Retina (tissue), 1 donor: ENCODE measurements at regions not wholly inside any gene's neighbourhood (a gene's known extent, or its start where the extent isn't known, plus 50 kb on each side); places are given as distances from the start of the nearest gene placed in this dataset.

Experiments used
- DNase-seq: peaks from one replicate; pipeline ENCODE4 v3.0.0-alpha.2; 2016

- DNase-seq = no peak
Measured at GRCh38 chr13:111897178-111897845, 169.6 kb upstream of the SOX1 start.

DNA sequence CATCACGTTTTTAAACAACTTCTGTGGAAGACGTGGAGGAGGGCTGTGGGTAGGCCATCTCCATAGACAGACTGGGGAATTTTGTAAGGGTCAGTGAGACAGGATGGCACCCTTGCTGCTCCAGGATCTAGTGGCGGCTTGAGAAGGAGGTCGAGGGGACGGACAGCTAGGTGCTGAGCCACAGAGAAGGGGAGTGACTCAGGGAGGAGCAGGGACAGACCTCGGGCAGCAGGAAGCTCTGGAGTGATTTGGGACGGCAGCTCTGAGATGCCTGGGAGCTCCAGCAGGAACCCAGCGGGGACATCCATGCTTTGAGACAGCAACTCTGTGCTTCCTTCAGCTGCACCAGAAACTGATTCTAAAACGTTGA is 169.1 kb upstream of the SOX1 start:
- no peak for DNase-seq

- DNase-seq = no peak
Measured at GRCh38 chr13:111898956-111899713, 167.8 kb upstream of the SOX1 start.

DNA sequence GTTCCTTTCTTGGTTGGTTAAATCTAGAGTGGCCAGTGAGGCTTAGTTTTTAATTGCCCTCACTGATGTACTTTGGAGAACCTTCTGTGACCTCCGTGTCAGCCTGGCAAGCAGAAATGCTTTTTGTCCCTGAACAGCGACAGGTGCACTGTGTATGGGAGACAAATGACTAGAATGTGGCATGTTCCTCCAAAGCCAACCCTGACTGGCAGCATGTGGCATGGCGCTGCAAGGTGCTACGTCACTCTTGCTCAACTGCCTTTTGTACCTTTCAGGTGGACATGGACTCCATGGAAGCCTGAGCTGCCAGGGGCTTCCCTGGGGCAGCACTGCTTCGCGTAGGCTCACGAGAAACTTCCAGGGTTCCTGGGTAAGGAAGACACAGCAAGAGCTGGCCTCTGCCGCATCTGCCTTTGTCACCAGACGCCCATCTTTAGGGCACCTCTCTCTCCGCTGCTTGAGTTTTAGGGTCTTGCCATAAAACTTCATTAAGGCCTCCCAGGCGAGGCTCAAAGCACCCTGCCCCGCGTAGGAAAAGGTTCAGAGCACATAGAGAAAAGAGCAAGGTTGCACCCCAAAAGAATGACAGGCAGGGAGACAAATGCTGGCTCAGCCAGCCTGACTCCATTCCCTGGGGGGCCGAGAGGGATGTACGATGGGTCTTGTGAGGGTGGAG is 167.1 kb upstream of the SOX1 start:
- DNase-seq = no peak

DNA sequence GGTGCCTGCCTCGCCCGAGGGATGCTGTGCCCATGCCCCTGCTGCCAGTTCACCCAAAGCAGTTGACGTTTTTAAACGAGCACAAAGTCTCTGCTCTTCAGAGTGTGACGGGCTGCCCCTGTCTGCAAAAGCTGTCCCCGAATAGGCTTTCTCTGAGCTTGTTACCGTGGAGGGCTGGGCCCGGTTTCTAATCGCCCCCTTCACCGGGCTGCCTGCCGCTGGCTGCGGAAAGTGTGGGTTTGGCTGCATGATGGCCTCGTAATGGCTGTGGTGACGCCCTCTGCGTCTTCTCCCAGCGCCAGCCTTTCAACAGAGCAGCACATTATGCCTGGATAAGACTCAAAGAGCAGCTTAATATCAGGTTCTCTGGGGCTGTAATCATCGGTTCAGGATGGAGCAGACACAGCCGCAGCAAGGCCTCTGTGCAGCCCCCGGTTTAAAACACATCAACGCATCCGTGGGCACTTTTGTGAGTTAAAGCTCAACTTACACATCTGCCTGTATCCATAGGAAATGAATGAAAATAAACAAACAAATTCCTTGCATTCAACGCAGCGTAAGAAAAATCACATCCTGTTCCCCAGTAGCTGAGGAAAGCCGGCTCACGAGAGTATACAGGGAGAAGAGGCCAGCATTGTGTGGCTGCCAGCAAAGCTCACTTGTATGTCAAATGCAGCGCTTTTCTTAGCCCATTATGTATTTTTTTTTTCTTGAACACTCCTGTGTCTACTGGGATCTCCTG is 166.4 kb upstream of the SOX1 start:
- DNase-seq = peak; percentile 52

DNA sequence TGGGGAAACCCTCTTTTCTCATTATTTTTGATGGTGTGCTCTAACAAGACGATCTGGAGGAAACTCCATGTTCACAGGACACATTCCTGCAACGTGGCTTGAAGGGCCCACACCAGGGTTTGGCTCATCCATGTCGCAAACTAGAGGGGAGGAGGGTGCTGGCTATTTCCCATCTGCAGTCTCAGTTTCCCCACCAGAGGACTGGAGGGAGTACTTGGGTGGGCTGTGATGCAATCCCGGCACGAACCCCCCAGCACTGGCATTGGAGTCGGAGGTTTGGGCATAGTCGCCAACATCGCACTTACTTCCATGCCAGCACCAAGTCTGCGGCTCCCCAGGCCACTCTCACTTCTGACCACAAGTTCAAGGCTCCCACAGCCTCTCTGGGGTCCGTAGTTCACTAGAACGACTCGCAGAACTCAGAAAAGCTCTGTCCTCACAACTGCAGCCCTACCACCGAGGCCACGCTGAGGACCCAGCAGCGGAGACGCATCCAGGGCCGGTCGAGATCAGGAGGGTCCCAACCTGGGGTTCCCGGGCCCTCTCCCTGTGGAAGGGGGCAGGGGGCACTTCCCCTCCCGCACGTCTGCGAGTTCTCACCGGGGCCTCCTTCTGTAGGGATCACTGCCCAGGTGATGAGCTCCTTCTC is 165.6 kb upstream of the SOX1 start:
- no peak for DNase-seq

DNA sequence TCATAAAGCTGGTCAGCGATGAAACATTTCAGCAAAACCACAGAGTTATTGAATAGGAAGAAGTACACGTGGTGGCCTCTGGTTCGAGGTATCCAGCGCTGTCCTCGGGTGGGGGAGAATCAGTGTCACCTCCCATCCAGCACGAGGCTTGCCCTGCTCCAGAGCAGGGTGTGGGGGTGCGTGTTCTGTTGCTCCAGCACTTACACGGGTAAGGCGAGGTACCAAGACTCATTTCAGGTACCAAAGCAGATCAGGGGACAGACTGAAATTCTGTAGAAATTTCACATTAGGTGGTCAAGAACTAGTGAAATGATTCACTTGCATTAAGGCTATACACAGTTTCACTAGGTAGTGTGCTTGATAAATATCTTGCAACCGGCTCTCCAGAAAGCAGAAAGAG is 164.2 kb upstream of the SOX1 start:
- no peak for DNase-seq

- no peak for DNase-seq
Measured at GRCh38 chr13:111903143-111903542, 163.8 kb upstream of the SOX1 start.

GRCh38 chr13:111904166-111904565 is 162.8 kb upstream of the SOX1 start:
- no peak for DNase-seq

DNA sequence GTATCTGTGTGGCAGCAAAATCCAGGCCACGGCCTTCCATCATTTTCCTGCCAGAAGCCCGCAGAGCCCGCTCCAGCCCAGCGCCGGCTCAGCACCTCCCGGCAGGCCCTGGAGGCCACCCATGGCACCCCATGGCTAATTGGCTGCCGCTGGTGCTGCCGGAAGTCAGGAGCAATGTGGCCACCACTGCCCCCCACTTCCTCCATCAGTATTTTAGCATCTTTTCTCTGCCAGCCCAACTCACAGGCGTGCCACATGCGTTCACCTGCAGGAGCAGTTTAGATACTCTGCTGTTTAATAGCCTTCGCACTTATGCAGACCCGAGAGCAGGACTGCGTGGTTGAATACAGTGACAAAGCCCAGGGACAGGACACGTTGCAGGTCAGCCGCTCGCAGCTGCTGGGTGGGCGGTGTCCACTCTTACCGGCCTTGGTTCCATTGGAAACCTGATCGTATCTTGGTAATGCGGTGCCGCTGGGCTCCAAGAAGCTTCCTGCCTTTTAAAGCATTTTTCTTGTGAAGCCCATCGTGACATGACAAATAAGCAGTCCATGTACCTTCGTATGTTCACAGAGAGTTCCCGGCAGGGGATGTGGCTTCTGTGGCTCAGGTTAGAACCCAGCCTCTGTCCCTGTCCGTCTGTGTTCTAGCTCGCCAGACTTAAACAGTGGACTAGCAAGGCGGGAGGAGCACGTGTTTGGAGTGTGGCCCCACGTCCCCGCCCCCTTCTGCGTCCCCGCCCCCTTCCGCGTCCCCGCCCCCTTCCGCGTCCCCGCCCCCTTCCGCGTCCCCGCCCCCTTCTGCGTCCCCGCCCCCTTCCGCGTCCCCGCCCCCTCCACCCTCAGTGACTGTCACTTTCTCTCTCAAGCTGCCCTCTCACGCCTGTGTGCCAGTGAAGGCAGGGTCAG is 162.0 kb upstream of the SOX1 start:
- no peak for DNase-seq

GRCh38 chr13:111905609-111905945 is 161.4 kb upstream of the SOX1 start:
- no peak for DNase-seq

DNA sequence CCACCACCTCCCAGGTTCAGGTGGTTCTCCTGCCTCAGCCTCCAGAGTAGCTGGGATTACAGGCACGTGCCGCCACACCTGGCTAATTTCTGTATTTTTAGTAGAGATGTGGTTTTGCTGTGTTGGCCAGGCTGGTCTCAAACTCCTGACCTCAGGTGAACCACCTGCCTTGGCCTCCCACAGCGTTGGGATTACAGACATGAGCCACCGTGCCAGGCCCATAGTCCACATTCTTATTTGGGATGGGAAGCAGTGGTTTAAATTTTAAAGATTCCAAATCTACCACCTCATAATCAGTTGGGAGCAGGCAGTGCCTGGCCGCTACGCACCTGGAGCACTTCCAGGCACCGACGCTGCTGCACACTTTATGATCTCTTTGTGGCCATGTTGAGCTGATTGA is 160.6 kb upstream of the SOX1 start:
- no peak for DNase-seq

- no peak for DNase-seq
Measured at GRCh38 chr13:111906816-111907215, 160.1 kb upstream of the SOX1 start.

DNA sequence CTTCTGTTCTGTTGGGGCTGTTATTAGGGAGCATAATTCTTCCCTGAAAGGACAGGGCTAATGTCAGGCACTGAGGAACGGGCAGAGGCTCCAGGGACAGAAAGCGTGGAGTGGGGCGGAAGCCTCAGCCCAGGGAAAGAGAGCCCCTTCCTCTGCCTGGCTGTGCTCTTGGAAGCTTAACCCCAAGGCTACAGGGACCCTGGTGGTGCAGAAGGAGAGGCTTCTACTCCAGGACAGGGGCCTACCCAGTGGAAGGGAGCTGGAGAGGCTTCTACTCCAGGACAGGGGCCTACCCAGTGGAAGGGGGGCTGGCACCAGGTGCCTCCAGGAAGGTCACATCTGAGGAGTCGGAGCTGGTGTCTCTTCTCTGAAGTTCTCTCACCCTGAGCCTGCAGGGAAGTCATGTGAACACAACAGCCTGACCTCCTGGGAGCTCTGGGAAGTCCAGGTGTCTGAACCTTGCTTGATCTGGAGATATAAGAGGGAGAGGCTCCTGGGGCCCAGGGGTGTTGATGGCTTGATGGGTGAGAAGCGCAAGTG is 159.5 kb upstream of the SOX1 start:
- DNase-seq = no peak

- no peak for DNase-seq
Measured at GRCh38 chr13:111908361-111908760, 158.6 kb upstream of the SOX1 start.

DNA sequence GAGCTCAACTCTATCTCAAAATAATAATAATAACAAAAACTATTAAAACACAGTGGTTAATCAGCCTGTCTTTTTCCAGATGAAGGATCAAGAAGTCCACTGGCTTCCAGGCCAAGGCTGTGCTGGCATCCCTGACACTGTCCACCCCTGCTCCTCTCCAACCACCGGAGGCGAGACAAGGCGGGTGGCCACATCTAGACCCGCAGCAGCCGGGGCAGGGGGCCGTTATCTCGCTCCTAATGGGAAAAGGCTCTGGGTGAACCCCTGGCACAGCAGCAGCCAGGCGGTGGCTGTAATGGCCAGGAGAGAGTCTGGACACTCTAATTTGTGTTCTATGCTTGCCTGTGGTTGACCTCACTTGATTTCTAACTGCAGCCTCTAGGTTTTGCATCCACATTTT is 158.0 kb upstream of the SOX1 start:
- DNase-seq = no peak

GRCh38 chr13:111909501-111909900 is 157.4 kb upstream of the SOX1 start:
- DNase-seq = no peak

GRCh38 chr13:111909971-111910671 is 156.8 kb upstream of the SOX1 start:
- no peak for DNase-seq

GRCh38 chr13:111911121-111911720 is 155.7 kb upstream of the SOX1 start:
- DNase-seq = no peak

DNA sequence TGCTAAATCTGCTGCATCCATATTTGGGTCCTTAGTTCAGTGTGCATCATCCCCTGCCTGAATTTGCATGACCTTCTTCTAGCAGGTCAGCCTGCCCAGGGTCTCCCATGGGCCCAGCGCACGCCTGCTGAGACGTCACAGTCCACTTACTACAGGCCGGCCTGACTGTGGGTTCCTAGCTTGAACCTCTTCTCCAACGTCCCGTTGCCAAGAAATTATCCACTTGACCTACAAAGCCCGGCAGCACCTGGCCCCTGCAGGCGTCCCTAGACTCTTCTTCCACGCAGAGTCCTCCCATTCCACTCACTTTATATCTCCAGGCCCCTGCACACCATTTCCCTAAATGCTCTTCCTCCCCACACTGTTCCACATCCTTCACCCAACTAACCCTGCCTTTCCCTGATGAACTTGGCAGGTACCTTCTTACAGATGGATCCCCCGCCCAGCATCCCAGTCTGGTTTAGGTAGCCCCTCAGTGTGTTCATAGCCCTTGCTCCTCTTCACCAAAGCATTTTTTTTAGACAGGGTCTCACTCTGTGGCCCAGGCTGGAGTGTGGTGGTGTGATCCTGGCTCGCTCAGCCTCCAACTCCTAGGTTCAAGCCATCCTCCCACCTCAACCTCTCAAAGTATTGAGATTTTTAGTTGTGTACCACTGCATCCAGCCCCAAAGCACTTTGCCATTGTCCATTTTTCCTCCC is 155.0 kb upstream of the SOX1 start:
- DNase-seq = no peak
